ENCODE measurements at regions not wholly inside any gene's neighbourhood (a gene's known extent, or its start where the extent isn't known, plus 50 kb on each side); places are given as distances from the start of the nearest gene placed in this dataset.

DNA sequence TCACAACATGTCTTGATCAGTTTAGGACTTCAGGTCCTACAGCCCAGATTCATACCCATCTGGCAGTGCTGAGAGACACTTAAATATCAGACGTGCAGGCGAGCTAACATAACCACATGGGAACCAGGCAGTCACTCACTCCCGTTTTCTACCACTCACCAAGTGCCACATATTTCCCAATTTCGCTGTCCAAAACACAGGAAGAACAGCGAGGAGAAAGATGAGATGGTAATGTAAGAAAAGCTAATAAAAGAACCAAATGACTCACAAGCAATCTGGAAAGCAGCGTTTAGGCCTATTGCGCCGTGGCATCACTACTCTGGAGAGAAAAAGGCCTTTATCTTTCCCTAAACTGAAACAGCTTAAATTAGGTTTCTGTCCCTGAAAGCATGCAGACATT is 647.8 kb upstream of the SLC39A10 start:
- Histone ChIP-seq H2AFZ (ENCODE audit: low read depth, low read length, poor library complexity, severe bottlenecking) (no peak overlapping the region), H3K27me3 (ENCODE audit: insufficient read depth, low read length) (no peaks in the 10 kb centered on the region), H3K79me2 (ENCODE audit: insufficient read depth, low read length) (no peaks in the 10 kb centered on the region), H3K9ac (ENCODE audit: low read length) (no peak overlapping the region), H3K4me2 (ENCODE audit: low read length) (no peak overlapping the region), H3K4me1 (ENCODE audit: control insufficient read depth in 1 of 2, insufficient read depth in 2 of 2, low read length in 2 of 2) (no peaks in the 10 kb centered on the region), H3K9me3 (ENCODE audit: control insufficient read depth in 1 of 2, insufficient read depth in 1 of 2, low read depth in 1 of 2, low read length in 2 of 2) (no peaks in the 10 kb centered on the region), H3K27ac (ENCODE audit: low read depth, low read length) (no peak overlapping the region), H3K4me3 (replicated peaks in 1 of 2; ENCODE audit: low read depth in 1 of 2, low read length in 2 of 2) (no peak overlapping the region), H3K9me2 (ENCODE audit: insufficient read depth) (no peaks in the 10 kb centered on the region), H3K36me3 (ENCODE audit: control insufficient read depth in 1 of 2, insufficient read depth in 2 of 2, low read length in 2 of 2) (no peaks in the 10 kb centered on the region), H4K20me1 (ENCODE audit: insufficient read depth) (no peaks in the 10 kb centered on the region)
- TF ChIP-seq, protein P1, sequence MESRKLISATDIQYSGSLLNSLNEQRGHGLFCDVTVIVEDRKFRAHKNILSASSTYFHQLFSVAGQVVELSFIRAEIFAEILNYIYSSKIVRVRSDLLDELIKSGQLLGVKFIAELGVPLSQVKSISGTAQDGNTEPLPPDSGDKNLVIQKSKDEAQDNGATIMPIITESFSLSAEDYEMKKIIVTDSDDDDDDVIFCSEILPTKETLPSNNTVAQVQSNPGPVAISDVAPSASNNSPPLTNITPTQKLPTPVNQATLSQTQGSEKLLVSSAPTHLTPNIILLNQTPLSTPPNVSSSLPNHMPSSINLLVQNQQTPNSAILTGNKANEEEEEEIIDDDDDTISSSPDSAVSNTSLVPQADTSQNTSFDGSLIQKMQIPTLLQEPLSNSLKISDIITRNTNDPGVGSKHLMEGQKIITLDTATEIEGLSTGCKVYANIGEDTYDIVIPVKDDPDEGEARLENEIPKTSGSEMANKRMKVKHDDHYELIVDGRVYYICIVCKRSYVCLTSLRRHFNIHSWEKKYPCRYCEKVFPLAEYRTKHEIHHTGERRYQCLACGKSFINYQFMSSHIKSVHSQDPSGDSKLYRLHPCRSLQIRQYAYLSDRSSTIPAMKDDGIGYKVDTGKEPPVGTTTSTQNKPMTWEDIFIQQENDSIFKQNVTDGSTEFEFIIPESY (IDR thresholded peaks at IDR 0.05; ENCODE audit: extremely low read depth, insufficient replicate concordance, low read length): no peak
- TF ChIP-seq POLR2AphosphoS5 (IDR thresholded peaks at IDR 0.05; ENCODE audit: low read depth, low read length) (no peak), POLR2A (IDR thresholded peaks at IDR 0.05; ENCODE audit: borderline replicate concordance, extremely low read depth, insufficient read depth, insufficient read length) (no peak), REST (IDR thresholded peaks at IDR 0.05; ENCODE audit: low read depth) (no peak), EZH2 (IDR thresholded peaks at IDR 0.05) (no peak), ZNF274 (IDR thresholded peaks at IDR 0.05; ENCODE audit: low read depth, low read length) (no peak)
- ChIA-PET CTCF (no interaction called here), POLR2A (no interaction called here), RAD21 (ENCODE audit: low non-redundant PET in 1 of 2, low total read pairs in 2 of 2, uncharacterized antibody in 2 of 2, unreplicated experiment in 2 of 2) (interaction anchor here in 1 of 2 experiments (0.6 kb wide), 1 partner anchor 929 kb away, joined by 3 read pairs; no protein-coding TSS in a partner anchor)
- ATAC-seq: no peak
- no TSS peak for BruUV-seq (replicated peaks)
- intact Hi-C loops (cut with micrococcal nuclease): no loop called here
- no peak for DNase-seq (ENCODE audit: low read depth, low spot score)

Measured in HCT116 (cell line).